HT-29 (cell line): ENCODE measurements at regions not wholly inside any gene's neighbourhood (a gene's known extent, or its start where the extent isn't known, plus 50 kb on each side); places are given as distances from the start of the nearest gene placed in this dataset. TPM values are rescaled to one million over a fixed set of nuclear protein-coding genes. Genes with fewer than 3 reads are reported as not detected.

Source experiments
- small RNA-seq: library from RNA; depleted of rRNA; stranded (forward); fragments of <200 nt; gene quantifications from one replicate; pipeline ENCODE3, GENCODE V24; 2014

Small RNAs in the stretch of these regions (small RNA-seq; reads per million reads assigned to genes)
- not detected for gene RN7SL435P
